CD14-positive monocyte (primary cell): ENCODE measurements at regions not wholly inside any gene's neighbourhood (a gene's known extent, or its start where the extent isn't known, plus 50 kb on each side); places are given as distances from the start of the nearest gene placed in this dataset.

Experiments
- DNase-seq, 3 donors: peaks; one replicate each; pipeline ENCODE4 v3.0.0-alpha.2; 2011 to 2022
- H2AFZ ChIP-seq: 2 replicates; pipeline ENCODE4 v1.6.0; 2012; ENCODE audit warnings: mild to moderate bottlenecking, low read depth, low read length, inconsistent platforms; ENCODE audit not compliant: insufficient read depth, poor library complexity, severe bottlenecking
- H3K27ac ChIP-seq, 2 donors: 1 replicate in 1 of 2; 2 replicates in 1 of 2; pipeline ENCODE4 v1.5.1; 2012 to 2013; ENCODE audit warnings: low read length in 2 of 2, control low read depth in 1 of 2, inconsistent platforms in 1 of 2, low read depth in 1 of 2, mild to moderate bottlenecking in 1 of 2
- H3K27me3 ChIP-seq, 2 donors: one replicate each; pipeline versions ENCODE4 v1.6.0 to v1.6.1; 2011 to 2013; ENCODE audit warnings: low read length in 2 of 2; ENCODE audit not compliant: control insufficient read depth in 2 of 2, insufficient read depth in 2 of 2
- H3K36me3 ChIP-seq, 2 donors: replicated peaks in 1 of 2; 1 replicate in 1 of 2; 2 replicates in 1 of 2; pipeline versions ENCODE4 v1.5.1 to v1.6.1; 2012 to 2013; ENCODE audit warnings: low read length in 2 of 2, control low read depth in 1 of 2, inconsistent platforms in 1 of 2, mild to moderate bottlenecking in 1 of 2; ENCODE audit not compliant: insufficient read depth in 2 of 2, control insufficient read depth in 1 of 2
- H3K4me1 ChIP-seq, 2 donors: 1 replicate in 1 of 2; 2 replicates in 1 of 2; pipeline versions ENCODE4 v1.5.1 to v1.6.1; 2012 to 2013; ENCODE audit warnings: low read length in 2 of 2, control low read depth in 1 of 2, inconsistent platforms in 1 of 2, mild to moderate bottlenecking in 1 of 2, moderate library complexity in 1 of 2; ENCODE audit not compliant: insufficient read depth in 2 of 2, control insufficient read depth in 1 of 2
- H3K4me2 ChIP-seq: replicated peaks from 2 replicates; pipeline ENCODE3; 2012; ENCODE audit warnings: low read length, moderate library complexity, mild to moderate bottlenecking; ENCODE audit not compliant: poor library complexity, severe bottlenecking; ENCODE audit errors: extremely low read depth
- H3K4me3 ChIP-seq, 3 experiments: fragments of 200-600 bp in 1 of 3; sonication (generic) in 1 of 3; replicated peaks in 1 of 3; 1 replicate in 2 of 3; 2 replicates in 1 of 3; pipeline ENCODE4 v1.5.1; 2011 to 2013; ENCODE audit warnings: low read length in 3 of 3, mild to moderate bottlenecking in 3 of 3, control low read depth in 2 of 3, low read depth in 2 of 3, inconsistent platforms in 1 of 3, moderate library complexity in 1 of 3
- H3K79me2 ChIP-seq: 2 replicates; pipeline ENCODE4 v1.6.0; 2012; ENCODE audit warnings: mild to moderate bottlenecking, control low read depth, inconsistent platforms, low read length, moderate library complexity; ENCODE audit not compliant: insufficient read depth
- H3K9ac ChIP-seq: 2 replicates; pipeline ENCODE4 v1.6.0; 2017; ENCODE audit warnings: low read length, mild to moderate bottlenecking; ENCODE audit not compliant: insufficient read depth, poor library complexity, severe bottlenecking
- H3K9me3 ChIP-seq, 2 donors: replicated peaks in 1 of 2; 1 replicate in 1 of 2; 2 replicates in 1 of 2; pipeline versions ENCODE4 v1.5.1 to v1.6.1; 2012 to 2013; ENCODE audit warnings: low read length in 2 of 2, control low read depth in 1 of 2; ENCODE audit not compliant: control insufficient read depth in 1 of 2, insufficient read depth in 1 of 2
- H4K20me1 ChIP-seq: 2 replicates; pipeline ENCODE4 v1.6.0; 2012; ENCODE audit warnings: mild to moderate bottlenecking, low read length, control low read depth, moderate library complexity; ENCODE audit not compliant: insufficient read depth
- H3K27ac Mint-ChIP-seq, 7 donors: one replicate each; pipeline ENCODE4 v1.8.0; 2020; ENCODE audit warnings: mild to moderate bottlenecking in 7 of 7, mixed read lengths in 7 of 7, moderate library complexity in 6 of 7, inconsistent platforms in 2 of 7
- H3K27me3 Mint-ChIP-seq, 3 donors: one replicate each; pipeline ENCODE4 v1.8.0; 2021 to 2022; ENCODE audit warnings: low read depth in 3 of 3, mild to moderate bottlenecking in 3 of 3, mixed read lengths in 3 of 3, moderate library complexity in 3 of 3, inconsistent platforms in 1 of 3
- H3K36me3 Mint-ChIP-seq, 2 donors: one replicate each; pipeline ENCODE4 v1.8.0; 2020; ENCODE audit warnings: mixed read lengths in 2 of 2, inconsistent platforms in 1 of 2, mild to moderate bottlenecking in 1 of 2
- H3K4me1 Mint-ChIP-seq: one replicate; pipeline ENCODE4 v1.8.0; 2020; ENCODE audit warnings: mild to moderate bottlenecking, mixed read lengths
- H3K4me3 Mint-ChIP-seq, 2 donors: one replicate each; pipeline ENCODE4 v1.8.0; 2020; ENCODE audit warnings: mild to moderate bottlenecking in 2 of 2, mixed read lengths in 2 of 2, moderate library complexity in 1 of 2
- H3K9me3 Mint-ChIP-seq, 7 donors: one replicate each; pipeline ENCODE4 v1.8.0; 2020 to 2022; ENCODE audit warnings: mixed read lengths in 7 of 7, mild to moderate bottlenecking in 6 of 7, moderate library complexity in 6 of 7, inconsistent platforms in 2 of 7
- WGBS: methylation state at CpG from one replicate; pipeline ENCODE4 v1.1.5; 2013; ENCODE audit warnings: missing lambda C conversion rate; ENCODE audit not compliant: insufficient coverage; 5-methylcytosine and 5-hydroxymethylcytosine counted together
- intact Hi-C, 2 donors: fragments of 100-400 bp; cut with micrococcal nuclease; formaldehyde crosslinking; loops; one replicate each; pipeline versions ENCODE4 v1.15.0 to v1.15.1; 2023
- TF ChIP-seq, protein P1 (sequence below): fragments of 200-600 bp; IDR thresholded peaks from one replicate; pipeline ENCODE4 v1.8.0; 2022; ENCODE audit warnings: antibody characterized with exemption, mild to moderate bottlenecking

DNA sequence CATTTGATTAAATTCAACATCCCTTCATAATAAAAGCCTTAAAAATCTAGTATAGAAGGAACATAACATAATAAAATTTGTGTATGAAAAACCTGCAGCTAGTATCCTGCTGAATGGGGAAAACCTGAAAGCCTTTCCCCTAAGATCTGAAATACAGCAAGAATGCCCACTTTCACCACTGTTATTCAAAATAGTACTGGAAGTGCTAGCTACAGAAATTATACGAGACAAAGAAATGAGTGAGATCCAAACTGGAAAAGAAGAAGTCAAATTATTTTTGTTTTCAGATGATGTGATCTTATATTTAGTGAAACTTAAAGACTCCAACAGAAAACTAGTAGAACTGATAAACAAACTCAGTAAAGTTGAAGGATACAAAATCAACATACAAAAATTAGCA, 152.9 kb downstream of the RTL3 start:
- H2AFZ ChIP-seq, result no peak overlapping the region

DNA sequence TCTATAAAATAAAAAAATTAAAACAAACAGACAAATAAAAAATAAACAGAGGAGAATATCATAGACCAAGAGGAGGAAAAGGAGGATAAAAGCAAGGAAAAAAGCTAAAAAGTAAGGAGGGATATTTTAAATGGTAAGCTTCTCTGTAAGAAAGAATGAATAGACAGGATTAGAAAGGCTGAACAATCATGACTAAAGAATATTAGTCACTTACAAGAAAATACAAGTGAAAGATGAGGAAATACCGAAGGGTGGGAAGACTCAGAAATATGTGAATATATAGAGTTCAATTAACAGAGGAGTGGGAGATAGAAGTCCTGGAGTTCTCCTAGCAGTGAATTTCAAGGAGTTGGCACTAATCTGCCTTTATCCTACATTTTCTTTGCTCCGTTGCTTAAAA, 162.6 kb downstream of the RTL3 start:
- Histone ChIP-seq H3K9me3 (no peaks in the 10 kb centered on the region), H3K36me3 (no peaks in the 10 kb centered on the region), H4K20me1 (no peaks in the 10 kb centered on the region), H3K4me2 (no peak overlapping the region), H3K4me1 (no peaks in the 10 kb centered on the region), H3K27ac (no peak overlapping the region), H2AFZ (no peak overlapping the region), H3K27me3 (no peaks in the 10 kb centered on the region), H3K4me3 (no peak overlapping the region), H3K79me2 (no peaks in the 10 kb centered on the region), H3K9ac (no peak overlapping the region)
- DNase-seq, result no peak
- Mint-ChIP-seq H3K4me1 (no peaks in the 10 kb centered on the region), H3K9me3 (peaks cover 0 to 5% (median 0%) of the 10 kb centered on the region in 7 donors), H3K27ac (no peak overlapping the region), H3K4me3 (no peak overlapping the region), H3K27me3 (peaks cover 0 to 8% (median 0%) of the 10 kb centered on the region in 3 donors), H3K36me3 (no peaks in the 10 kb centered on the region)
- TF ChIP-seq, protein P1, sequence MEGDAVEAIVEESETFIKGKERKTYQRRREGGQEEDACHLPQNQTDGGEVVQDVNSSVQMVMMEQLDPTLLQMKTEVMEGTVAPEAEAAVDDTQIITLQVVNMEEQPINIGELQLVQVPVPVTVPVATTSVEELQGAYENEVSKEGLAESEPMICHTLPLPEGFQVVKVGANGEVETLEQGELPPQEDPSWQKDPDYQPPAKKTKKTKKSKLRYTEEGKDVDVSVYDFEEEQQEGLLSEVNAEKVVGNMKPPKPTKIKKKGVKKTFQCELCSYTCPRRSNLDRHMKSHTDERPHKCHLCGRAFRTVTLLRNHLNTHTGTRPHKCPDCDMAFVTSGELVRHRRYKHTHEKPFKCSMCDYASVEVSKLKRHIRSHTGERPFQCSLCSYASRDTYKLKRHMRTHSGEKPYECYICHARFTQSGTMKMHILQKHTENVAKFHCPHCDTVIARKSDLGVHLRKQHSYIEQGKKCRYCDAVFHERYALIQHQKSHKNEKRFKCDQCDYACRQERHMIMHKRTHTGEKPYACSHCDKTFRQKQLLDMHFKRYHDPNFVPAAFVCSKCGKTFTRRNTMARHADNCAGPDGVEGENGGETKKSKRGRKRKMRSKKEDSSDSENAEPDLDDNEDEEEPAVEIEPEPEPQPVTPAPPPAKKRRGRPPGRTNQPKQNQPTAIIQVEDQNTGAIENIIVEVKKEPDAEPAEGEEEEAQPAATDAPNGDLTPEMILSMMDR, result no peak
- intact Hi-C loops, result no loop called here
- WGBS, result no CpG with 5 or more reads among the region's 2 CpGs

More for the DNA sequence above, 152.9 kb downstream of the RTL3 start:
- Mint-ChIP-seq H3K4me3 (no peak overlapping the region), H3K36me3 (no peaks in the 10 kb centered on the region), H3K4me1 (no peaks in the 10 kb centered on the region), H3K9me3 (peaks cover 0 to 9% (median 3%) of the 10 kb centered on the region in 7 donors), H3K27ac (no peak overlapping the region), H3K27me3 (peaks cover 0 to 3% (median 0%) of the 10 kb centered on the region in 3 donors)
- no peak overlapping the region for H3K4me2 ChIP-seq
- H3K4me1 ChIP-seq, result no peaks in the 10 kb centered on the region
- H3K36me3 ChIP-seq, result no peaks in the 10 kb centered on the region
- no peak for DNase-seq
- H3K79me2 ChIP-seq, result no peaks in the 10 kb centered on the region
- H4K20me1 ChIP-seq, result no peaks in the 10 kb centered on the region
- no peak overlapping the region for H3K27ac ChIP-seq
- no peak overlapping the region for H3K4me3 ChIP-seq
- intact Hi-C loops, result no loop called here
- H3K27me3 ChIP-seq, result no peaks in the 10 kb centered on the region
- H3K9me3 ChIP-seq, result no peaks in the 10 kb centered on the region
- no peak overlapping the region for H3K9ac ChIP-seq
- TF ChIP-seq, protein P1, result no peak
- WGBS, result no CpG with 5 or more reads among the region's 1 CpG
